ENCODE measurements at regions not wholly inside any gene's neighbourhood (a gene's known extent, or its start where the extent isn't known, plus 50 kb on each side); places are given as distances from the start of the nearest gene placed in this dataset.

DNA sequence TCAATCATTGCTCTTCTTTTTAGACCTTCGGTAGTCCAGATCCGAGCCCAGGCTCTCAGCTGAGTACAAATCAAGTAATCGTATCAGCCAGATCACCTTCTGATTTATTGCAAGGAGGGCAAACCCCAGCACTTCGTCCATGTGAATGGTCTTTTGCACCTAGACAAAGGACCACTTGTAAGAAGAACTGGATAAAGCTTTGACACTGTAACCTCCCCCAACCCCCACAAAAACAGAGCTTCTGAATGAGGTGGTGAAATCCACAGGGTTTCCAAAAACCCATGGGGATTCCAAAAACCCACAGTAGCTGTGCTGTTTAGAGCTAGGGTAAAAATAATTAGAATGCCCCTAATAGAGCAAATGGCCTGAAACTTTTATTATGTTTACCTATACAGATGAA is 148.8 kb upstream of the ODAD2 start:
- WGBS, 2 donors (ENCODE audit: low coverage in 1 of 2), result 78 to 80% methylated on average over 1 to 3 of the region's 4 CpGs
- TF ChIP-seq POLR2AphosphoS5 (IDR thresholded peaks at IDR 0.05), result no peak
- no peak for TF ChIP-seq EP300 (IDR thresholded peaks at IDR 0.05)
- Histone ChIP-seq H3K36me3 (peaks cover 0 to 12% of the 10 kb centered on the region in 2 donors), H3K9me3 (no peaks in the 10 kb centered on the region), H3K27ac (no peak overlapping the region), H3K4me3 (no peak overlapping the region), H3K4me1 (no peaks in the 10 kb centered on the region), H3K27me3 (no peaks in the 10 kb centered on the region)
- ATAC-seq, result no peak

GRCh38 chr10:28139138-28139537 is 140.3 kb upstream of the ODAD2 start:
- Histone ChIP-seq H3K36me3 (no peaks in the 10 kb centered on the region), H3K4me1 (peaks cover 0 to 8% (median 0%) of the 10 kb centered on the region in 3 donors), H3K27me3 (no peaks in the 10 kb centered on the region), H3K4me3 (no peak overlapping the region), H3K27ac (no peak overlapping the region), H3K9me3 (peaks cover 0 to 13% (median 0%) of the 10 kb centered on the region in 3 donors)
- no peak for ATAC-seq
- 94 to 100% methylated on average over 2 of the region's 2 CpGs for WGBS, 2 donors (ENCODE audit: low coverage in 1 of 2)
- TF ChIP-seq CTCF (IDR thresholded peaks at IDR 0.05) (no peak), POLR2AphosphoS5 (IDR thresholded peaks at IDR 0.05) (no peak), EP300 (IDR thresholded peaks at IDR 0.05) (no peak), POLR2A (IDR thresholded peaks at IDR 0.05) (no peak)

DNA sequence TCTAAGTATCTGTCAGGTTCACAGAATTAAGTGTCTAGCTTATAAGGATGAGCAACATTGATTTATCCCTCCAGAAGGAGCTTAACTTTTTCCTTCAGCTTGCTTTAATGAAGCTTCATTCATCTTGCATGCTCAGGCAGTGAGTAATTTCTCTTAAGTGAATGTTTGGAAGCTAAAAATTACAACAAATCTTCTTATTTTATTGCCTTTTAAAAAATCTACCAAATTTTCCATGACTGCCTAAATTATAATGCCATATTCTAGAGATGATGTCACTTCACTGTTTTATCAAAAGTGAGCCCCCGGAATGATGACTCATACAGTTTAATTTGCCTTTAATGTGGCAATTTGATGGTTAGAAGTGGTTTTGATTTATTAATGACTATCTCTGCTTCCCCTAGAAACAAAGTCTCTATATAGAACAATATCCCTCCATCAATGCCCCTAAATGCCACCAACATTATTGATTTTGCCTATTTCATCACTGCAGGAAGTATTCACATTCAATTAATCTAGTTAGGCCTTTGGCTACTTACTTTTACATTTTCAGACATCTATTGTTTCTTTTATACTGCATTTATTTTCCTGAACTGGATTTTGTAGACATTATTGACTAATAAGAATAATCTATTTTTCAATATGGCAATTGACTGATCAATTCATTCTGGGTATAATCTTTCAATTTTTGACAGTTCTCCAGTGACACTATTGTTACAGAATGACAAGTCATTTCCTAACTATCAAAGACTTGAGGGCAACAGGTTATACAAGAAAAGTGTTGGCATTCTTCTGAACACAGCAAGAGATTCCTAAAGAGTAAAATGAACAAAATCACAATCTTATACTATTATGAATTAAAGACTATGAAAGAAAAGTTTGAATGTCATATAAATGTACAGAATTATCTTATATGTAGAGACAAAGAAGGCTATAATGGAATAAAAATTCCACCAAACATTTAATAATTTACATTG is 139.3 kb upstream of the ODAD2 start:
- no peak for ATAC-seq
- Histone ChIP-seq H3K4me3 (no peak overlapping the region), H3K27me3 (no peaks in the 10 kb centered on the region), H3K27ac (no peak overlapping the region), H3K9me3 (peaks cover 0 to 23% (median 0%) of the 10 kb centered on the region in 3 donors), H3K36me3 (no peaks in the 10 kb centered on the region), H3K4me1 (peaks cover 0 to 8% (median 0%) of the 10 kb centered on the region in 3 donors)
- no peak for TF ChIP-seq CTCF (IDR thresholded peaks at IDR 0.05)
- TF ChIP-seq POLR2A (IDR thresholded peaks at IDR 0.05), result no peak
- TF ChIP-seq EP300 (IDR thresholded peaks at IDR 0.05), result no peak
- TF ChIP-seq POLR2AphosphoS5 (IDR thresholded peaks at IDR 0.05), result no peak
- 29 to 50% methylated on average over 1 of the region's 1 CpG for WGBS, 2 donors (ENCODE audit: low coverage in 1 of 2)

DNA sequence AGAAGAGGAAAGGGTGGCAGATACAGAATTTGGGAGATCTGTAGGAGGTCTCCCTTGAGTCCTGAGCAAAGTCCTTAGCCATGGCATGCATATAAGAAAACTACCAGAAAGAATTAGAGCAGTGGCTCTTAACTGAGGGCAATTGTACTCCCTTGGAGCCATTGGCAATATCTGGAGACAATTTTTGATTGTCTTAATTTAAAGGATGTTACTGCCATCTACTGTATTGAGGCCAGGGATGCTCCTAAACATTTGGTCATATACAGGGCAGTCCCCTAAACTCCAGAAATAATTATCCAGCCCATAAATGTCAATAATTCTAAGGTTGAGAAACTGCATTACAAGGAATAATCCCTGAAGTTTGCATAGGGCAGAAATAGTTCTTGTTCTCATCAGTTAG is 136.4 kb upstream of the ODAD2 start:
- H3K4me1 ChIP-seq, result peaks cover 0 to 2% (median 0%) of the 10 kb centered on the region in 3 donors
- no peak for ATAC-seq
- H3K9me3 ChIP-seq, result peaks cover 0 to 26% (median 0%) of the 10 kb centered on the region in 3 donors
- no peak overlapping the region for H3K27ac ChIP-seq
- no peak overlapping the region for H3K4me3 ChIP-seq
- no peaks in the 10 kb centered on the region for H3K27me3 ChIP-seq
- TF ChIP-seq POLR2A (IDR thresholded peaks at IDR 0.05), result no peak
- no peak for TF ChIP-seq CTCF (IDR thresholded peaks at IDR 0.05)
- TF ChIP-seq EP300 (IDR thresholded peaks at IDR 0.05), result no peak
- no peak for TF ChIP-seq POLR2AphosphoS5 (IDR thresholded peaks at IDR 0.05)
- no peaks in the 10 kb centered on the region for H3K36me3 ChIP-seq

GRCh38 chr10:28130267-28130666 is 131.4 kb upstream of the ODAD2 start:
- no peaks in the 10 kb centered on the region for H3K36me3 ChIP-seq
- H3K27me3 ChIP-seq, result no peaks in the 10 kb centered on the region
- H3K4me3 ChIP-seq, result no peak overlapping the region
- 48 to 71% methylated on average over 3 of the region's 3 CpGs for WGBS, 2 donors (ENCODE audit: low coverage in 1 of 2)
- peaks cover 0 to 15% (median 0%) of the 10 kb centered on the region in 3 donors for H3K9me3 ChIP-seq
- H3K4me1 ChIP-seq, result peaks cover 0 to 9% (median under 1%) of the 10 kb centered on the region in 3 donors
- ATAC-seq, result no peak
- TF ChIP-seq POLR2A (IDR thresholded peaks at IDR 0.05), result no peak
- TF ChIP-seq POLR2AphosphoS5 (IDR thresholded peaks at IDR 0.05), result no peak
- H3K27ac ChIP-seq, result no peak overlapping the region

DNA sequence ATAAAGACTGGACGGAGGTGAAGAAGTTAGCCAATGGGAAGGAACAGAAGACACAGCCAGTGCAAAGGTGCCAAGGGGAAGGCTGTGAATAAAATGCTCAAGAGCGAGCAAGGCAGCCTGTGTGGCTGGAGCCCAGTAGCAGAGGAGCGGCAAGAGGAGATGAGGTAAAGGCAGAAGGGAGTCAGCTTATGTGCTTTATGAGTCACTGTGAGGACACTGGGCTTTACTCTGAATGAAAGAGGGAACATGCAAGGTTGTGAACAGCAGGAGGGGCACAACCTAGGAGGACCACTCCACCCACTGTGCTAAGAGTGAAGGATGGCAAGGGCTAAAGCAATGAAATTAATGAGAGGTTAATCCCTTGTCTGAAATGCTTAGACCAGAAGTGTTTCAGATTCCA is 129.0 kb upstream of the ODAD2 start:
- TF ChIP-seq POLR2A (IDR thresholded peaks at IDR 0.05) (no peak), EP300 (IDR thresholded peaks at IDR 0.05) (no peak), CTCF (IDR thresholded peaks at IDR 0.05) (no peak), POLR2AphosphoS5 (IDR thresholded peaks at IDR 0.05) (no peak)
- Histone ChIP-seq H3K9me3 (peaks cover 0 to under 1% (median 0%) of the 10 kb centered on the region in 3 donors), H3K36me3 (peaks cover 0 to 5% of the 10 kb centered on the region in 2 donors), H3K4me1 (peaks cover 0 to 17% (median 3%) of the 10 kb centered on the region in 3 donors), H3K27ac (no peak overlapping the region), H3K4me3 (no peak overlapping the region), H3K27me3 (no peaks in the 10 kb centered on the region)
- 88 to 94% methylated on average over 2 to 3 of the region's 3 CpGs for WGBS, 2 donors (ENCODE audit: low coverage in 1 of 2)
- ATAC-seq, result no peak
